ENCODE measurements at regions not wholly inside any gene's neighbourhood (a gene's known extent, or its start where the extent isn't known, plus 50 kb on each side); places are given as distances from the start of the nearest gene placed in this dataset.

DNA sequence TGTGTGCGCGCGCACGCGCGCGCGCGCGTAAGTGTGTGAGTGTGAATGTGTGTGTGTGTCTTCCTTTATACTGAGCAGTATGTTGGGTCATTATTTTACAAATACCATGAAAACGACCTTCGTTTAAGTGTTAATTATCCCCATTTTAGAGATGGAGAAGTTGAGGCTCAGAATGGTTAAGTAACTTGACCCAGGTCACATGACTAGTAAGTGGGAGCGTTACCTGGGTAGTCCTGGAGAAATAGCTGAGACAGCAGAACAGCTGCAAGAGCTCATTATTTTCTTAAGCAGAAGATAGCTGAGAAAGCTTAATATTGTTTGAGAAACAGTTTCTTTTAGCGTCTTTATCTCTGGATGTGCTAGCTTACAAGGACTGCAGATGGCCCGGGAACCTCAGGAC, 78.8 kb downstream of the IRX3 start:
- no peaks in the 10 kb centered on the region for H3K9me1 ChIP-seq (replicated peaks; ENCODE audit: control insufficient read depth, extremely low read depth, insufficient read depth, low read length)
- no peaks in the 10 kb centered on the region for H3K9me3 ChIP-seq (replicated peaks; ENCODE audit: control insufficient read depth, insufficient read depth, low read length)
- ChIA-PET CTCF (no interaction called here), POLR2A (no interaction called here)
- no peak for DNase-seq (ENCODE audit: low read depth, low spot score)
- H3K4me3 ChIP-seq (replicated peaks in 1 of 3; ENCODE audit: insufficient read depth in 1 of 3, low read depth in 1 of 3, low read length in 3 of 3) = no peak overlapping the region
- H3K79me2 ChIP-seq (ENCODE audit: control insufficient read depth, insufficient read depth, low read length) = no peaks in the 10 kb centered on the region
- intact Hi-C loops (cut with micrococcal nuclease) (no loop called here), dilution Hi-C loops (cut with MboI; ENCODE audit: extremely low pct_ligation_motif_present, low sequenced_read_pairs) (no loop called here)
- no peak for TF ChIP-seq POLR2AphosphoS5 (IDR thresholded peaks at IDR 0.05; ENCODE audit: insufficient read depth, low read depth, low read length)
- TF ChIP-seq, protein P1, sequence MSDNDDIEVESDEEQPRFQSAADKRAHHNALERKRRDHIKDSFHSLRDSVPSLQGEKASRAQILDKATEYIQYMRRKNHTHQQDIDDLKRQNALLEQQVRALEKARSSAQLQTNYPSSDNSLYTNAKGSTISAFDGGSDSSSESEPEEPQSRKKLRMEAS (IDR thresholded peaks at IDR 0.05; ENCODE audit: insufficient read depth, insufficient read length) = no peak
- no peak for TF ChIP-seq MYC (IDR thresholded peaks at IDR 0.05; ENCODE audit: low read depth, low read length)
- TF ChIP-seq JUN (IDR thresholded peaks at IDR 0.05; ENCODE audit: borderline replicate concordance, insufficient read depth, insufficient read length, low read depth) = no peak
- TF ChIP-seq POLR2A (IDR thresholded peaks at IDR 0.05; ENCODE audit: low read depth, low read length) = no peak
- no peak for TF ChIP-seq CTCF (IDR thresholded peaks at IDR 0.05; ENCODE audit: extremely low read depth in 1 of 2, insufficient read depth in 1 of 2, low read depth in 1 of 2, low read length in 2 of 2)
- no peak for TF ChIP-seq GATA2 (IDR thresholded peaks at IDR 0.05; ENCODE audit: insufficient read depth, insufficient read length, low read depth, low read length)
- TF ChIP-seq FOS (IDR thresholded peaks at IDR 0.05; ENCODE audit: borderline replicate concordance, insufficient read depth, low read length) = no peak
- no peak for TF ChIP-seq EZH2 (IDR thresholded peaks at IDR 0.05; ENCODE audit: borderline replicate concordance, low read depth, low read length, severe bottlenecking)
- BruUV-seq (replicated peaks) = no TSS peak
- H3K27me3 ChIP-seq (ENCODE audit: control insufficient read depth in 2 of 2, insufficient read depth in 2 of 2, low read length in 2 of 2) = peaks cover 0 to 1% of the 10 kb centered on the region in 2 experiments
- no peak for FAIRE-seq
- H3K36me3 ChIP-seq (ENCODE audit: control insufficient read depth in 2 of 2, extremely low read depth in 1 of 2, insufficient read depth in 2 of 2, low read length in 2 of 2) = no peaks in the 10 kb centered on the region
- H3K4me1 ChIP-seq (ENCODE audit: control insufficient read depth, extremely low read depth, insufficient read depth, low read length) = no peaks in the 10 kb centered on the region
- H3K9ac ChIP-seq (replicated peaks; ENCODE audit: extremely low read depth, insufficient read depth, low read length) = no peak overlapping the region
- H4K20me1 ChIP-seq (replicated peaks; ENCODE audit: control insufficient read depth, extremely low read depth, insufficient read depth, low read length) = no peaks in the 10 kb centered on the region
- no peak overlapping the region for H3K4me2 ChIP-seq (ENCODE audit: insufficient read depth, low read length)
- no peak overlapping the region for H2AFZ ChIP-seq (ENCODE audit: low read depth, low read length)
- H3K27ac ChIP-seq (ENCODE audit: insufficient read depth, low read depth, low read length) = no peak overlapping the region

Measured in endothelial cell of umbilical vein (primary cell).